ENCODE measurements at regions not wholly inside any gene's neighbourhood (a gene's known extent, or its start where the extent isn't known, plus 50 kb on each side); places are given as distances from the start of the nearest gene placed in this dataset.
A peak's percentile ranks its signal among the peaks of the same experiment; 100 is the strongest.
"Not testable (repeated sequence)": the region's sequence is repeated elsewhere in the genome, so short reads cannot be mapped to it uniquely, and the experiment has no call there.

DNA sequence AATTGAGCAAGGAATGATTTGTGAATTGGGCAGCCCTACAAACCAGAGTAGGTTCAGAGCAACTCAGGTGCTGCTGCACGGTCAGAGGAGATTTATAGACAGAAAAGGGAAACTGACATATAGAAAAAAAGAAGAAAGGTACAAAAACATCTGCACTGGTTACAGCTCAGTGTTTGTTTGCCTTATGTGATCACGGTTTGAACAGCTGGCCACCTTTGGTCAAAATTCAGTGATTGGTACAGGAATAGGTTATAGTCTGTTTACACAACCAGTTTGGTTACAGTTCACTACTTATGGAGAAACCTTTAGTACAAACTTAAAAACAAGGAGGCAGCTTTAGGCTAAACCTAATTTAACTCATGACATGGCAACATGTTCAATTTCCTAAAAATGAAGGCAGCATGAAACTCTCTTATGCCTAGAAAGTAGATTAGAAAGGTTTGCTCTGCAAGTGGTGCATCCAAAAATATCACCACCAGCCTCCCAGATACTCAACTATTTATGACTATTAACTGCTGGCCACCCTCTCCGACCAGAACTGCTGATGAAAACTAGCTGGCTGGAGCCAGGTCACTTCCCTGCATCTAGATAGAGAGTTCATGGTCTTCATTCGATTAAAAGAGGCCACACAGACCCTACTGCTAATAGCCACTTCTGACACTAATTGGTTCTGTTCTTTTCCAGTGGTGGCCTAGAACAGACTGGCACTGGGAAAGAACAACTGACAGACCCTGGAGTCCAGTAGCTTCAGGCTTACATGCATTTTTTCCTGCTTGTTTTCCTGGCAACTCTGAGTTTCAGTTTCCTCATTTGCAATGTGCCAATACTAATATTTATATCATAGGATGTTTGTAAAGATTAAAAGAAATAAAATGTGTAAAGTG, 548.0 kb downstream of the CCSER2 start:
- no peak for DNase-seq

DNA sequence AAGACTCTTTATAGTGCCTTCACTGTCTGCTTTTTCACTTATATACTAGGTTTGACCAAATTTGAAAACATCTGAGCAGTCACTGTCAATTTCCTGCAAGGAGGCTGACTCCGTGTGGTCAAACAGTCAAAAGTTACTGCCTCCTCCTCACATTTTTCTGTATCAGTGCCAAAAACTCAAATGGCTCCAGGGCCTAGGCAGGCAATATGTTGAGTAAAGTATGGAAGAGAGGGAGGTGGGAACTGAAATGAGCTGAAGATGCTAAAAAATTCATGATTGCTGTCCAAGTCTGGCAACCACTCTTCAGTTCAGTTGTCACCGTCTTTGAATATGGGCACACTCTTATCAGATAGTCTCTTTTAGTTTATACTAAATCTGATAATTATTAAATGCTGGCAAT, 551.6 kb downstream of the CCSER2 start:
- DNase-seq, result no peak

DNA sequence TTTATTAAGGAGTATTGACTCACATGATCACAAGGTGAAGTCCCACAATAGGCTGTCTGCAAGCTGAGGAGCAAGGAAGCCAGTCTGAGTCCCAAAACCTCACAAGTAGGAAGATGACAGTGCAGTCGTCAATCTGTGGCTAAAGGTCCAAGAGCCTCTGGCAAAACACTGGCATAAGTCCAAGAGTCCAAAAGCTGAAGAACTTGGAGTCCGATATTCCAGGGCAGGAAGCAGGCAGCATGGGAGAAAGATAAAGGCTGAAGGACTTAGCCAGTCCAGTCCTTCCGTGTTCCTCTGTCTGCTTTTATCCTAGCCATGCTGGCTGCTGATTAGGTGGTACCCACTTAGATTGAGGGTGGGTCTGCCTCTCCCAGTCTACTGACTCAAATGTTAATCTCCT, 553.3 kb downstream of the CCSER2 start:
- DNase-seq, result not testable (repeated sequence)

DNA sequence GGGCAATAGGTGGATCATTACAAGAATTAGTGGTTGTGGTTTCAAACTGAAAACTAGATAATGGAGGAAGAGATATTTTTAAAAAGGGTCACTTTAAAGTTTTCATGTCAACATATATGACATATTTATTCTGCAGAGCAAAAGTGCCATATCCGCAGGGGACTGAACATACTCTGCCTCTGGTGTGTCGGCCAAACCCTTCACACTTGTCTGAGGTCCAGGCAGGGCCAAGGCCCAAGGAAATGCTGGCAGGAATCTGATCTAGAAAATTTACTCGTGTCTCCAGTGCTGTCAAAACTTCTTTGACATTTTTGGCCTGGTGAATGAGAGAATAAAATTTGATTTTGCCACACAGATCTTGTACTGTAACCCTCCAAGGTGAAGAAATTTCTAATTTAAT, 562.3 kb downstream of the CCSER2 start:
- no peak for DNase-seq

DNA sequence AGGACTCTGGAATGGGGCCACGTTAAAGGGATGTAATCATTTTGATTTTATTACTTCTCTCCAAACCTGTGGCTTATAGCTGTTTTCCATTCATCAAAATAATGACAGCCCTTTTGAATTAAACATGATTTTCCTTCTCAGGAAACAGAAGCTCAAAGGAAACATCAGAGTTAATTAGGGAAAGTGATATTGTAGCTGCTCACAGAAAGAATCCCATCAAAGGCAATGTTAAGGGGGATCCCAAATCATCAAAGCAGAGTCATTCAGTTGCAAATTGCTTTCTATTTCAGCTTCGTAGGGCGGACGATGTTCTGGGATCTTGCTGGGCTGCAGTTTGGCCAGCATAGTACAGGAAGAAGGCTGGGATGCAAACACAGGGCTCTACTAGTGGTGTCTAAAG, 563.2 kb downstream of the CCSER2 start:
- no peak for DNase-seq

DNA sequence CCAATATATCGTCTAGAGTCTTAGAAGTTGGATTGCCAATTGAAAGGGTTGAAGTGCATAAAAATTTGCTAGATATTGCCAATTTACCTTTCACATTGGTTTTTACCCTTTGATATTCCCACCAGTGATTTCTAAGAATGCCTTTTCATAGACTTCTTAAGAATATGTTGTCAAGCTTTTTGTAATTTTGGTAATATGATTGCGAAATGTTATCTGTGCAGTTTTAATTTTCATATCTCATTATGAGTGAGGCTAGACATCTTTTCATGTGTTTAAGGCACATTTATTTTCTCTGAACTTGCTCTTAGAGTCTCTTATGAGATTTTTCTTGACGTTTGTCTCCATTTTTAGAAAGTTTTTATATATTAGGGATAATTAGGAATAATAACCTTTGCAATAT, 567.2 kb downstream of the CCSER2 start:
- DNase-seq, result no peak

DNA sequence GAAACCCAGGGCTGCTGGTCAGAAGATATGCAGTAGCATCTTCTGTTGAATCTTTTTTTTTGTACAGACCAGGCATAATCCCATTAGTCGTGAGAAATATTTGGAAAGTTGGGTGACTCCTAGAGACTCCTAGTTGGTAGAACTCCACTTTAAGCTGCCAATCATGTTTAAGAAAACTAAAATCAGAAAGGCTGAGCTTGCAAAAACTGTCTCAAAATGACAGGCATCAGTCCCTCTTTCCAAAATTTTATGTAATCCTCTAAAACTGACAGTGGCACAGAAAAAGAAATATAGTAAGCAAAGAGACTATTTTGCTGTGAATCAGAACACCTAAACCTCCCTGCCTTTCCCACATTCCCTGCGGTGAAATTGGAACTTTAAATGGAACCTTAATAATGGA, 568.5 kb downstream of the CCSER2 start:
- no peak for DNase-seq

DNA sequence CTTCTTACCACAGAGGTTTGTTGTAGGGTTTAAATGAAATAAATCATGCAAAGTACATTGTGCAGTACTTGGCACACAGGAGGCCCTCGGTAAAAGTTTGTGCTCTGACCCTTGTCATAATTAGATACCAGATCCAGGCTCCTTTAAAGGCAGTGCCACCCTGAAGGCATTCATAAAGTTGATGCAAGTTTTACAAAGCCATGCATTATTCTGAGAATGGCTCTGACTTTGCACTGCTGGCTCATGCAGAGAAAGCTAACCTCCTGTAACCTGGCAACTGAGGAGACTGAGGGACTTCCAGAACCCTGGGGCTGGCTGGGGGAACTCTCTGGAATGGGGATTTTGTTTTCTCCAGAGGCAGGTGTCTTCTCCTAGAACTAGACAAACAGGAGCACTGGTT, 570.9 kb downstream of the CCSER2 start:
- DNase-seq, result no peak

DNA sequence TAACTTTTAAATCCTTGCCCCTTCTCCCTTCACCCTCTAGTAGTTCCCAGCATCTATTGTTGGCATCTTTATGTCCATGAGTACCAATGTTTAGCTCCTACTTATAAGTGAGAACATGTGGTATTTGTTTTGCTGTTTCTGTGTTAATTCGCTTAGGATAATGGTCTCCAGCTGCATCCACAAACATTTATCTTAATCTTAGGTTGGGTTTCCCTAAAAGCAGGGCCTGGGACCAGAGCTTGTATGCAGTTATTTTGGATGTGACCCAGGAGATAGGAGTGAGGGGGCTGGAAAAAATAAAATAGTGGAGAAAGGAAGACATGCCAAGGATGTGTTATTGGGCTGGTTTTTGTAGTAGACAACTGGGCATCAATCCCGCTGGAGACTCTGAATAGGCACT, 571.8 kb downstream of the CCSER2 start:
- DNase-seq, result no peak

DNA sequence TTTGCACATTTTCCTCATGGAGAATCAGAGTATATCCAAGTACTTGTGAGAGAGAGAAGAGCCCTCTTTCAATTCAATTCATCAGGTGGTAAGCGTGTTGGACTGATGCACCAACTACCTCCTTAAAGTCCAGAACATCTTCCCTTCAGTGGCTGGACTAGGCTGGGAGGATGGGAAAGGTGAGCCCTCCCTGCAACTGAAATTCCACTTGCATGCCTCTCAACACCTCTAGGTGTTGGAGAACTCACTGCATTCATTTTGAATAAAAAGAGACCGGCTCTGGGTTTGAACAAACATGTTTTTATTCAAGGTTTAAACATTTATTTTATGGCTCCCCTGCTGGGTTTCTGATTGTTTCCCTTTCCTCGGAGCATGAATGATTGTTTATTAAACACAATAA, 573.5 kb downstream of the CCSER2 start:
- DNase-seq, result no peak

DNA sequence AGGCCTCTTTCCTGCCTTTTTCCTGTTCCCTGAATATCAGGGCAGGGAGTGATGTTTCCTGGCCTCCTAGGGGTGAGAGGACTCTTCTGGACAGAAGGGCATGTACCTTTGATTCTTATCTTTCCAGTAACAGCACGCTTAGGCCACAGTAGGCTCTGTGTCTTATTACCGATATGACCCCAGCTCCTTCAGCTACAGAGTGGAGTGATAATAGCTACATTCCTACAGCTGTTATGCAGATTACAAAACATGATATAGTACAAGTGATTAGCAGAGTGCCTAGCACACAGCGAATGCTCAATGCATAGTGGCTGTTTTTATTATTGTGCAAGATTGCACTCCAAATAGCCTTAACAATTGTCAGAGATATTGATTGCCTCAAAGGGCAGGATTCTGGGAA, 574.2 kb downstream of the CCSER2 start:
- no peak for DNase-seq

DNA sequence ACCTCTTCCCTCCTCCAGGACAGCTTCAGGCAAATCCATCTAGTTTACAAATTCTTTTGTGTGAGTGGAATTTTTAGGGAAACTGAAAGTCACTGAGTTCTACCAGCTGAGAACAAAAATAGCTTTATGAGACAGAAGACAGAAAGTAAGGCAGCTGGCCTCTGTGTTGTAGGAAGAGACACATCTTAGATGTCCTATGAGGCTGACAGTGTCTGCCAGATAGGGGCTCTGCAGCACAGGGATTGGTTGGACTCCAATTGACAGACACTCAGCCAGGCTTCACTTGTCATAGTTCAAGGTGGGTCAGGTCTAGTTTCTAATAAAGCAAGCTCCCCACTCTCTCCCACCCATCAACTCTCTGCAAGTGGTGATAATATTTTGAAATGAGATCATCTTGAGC, 574.9 kb downstream of the CCSER2 start:
- DNase-seq, result no peak

DNA sequence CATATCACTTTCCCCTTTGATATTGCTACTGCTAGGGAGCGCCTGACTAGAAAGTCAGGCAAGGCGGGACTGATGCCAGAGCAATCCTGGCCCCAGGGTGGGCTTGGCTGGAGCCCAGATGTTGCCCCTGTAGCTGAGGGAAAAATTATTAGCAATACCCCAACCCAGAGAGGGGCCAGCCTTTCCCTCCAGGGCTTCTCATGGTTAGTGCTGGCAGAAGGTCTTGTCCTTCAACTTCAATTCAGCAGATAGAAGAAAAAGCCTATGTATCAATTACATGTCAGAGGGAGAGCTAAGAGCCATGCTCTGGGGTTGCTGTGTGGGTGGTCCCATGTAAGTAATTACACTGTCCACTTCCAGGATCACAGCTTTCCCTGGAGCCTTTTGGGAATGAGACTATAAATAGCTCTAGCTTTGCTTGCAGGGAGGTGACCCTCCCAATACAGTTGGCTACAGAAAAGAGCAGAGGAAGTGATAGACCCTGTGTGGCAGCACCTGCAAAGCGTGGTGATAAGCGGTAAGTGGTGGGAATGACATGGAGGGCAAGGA, 579.1 kb downstream of the CCSER2 start:
- DNase-seq, result no peak

DNA sequence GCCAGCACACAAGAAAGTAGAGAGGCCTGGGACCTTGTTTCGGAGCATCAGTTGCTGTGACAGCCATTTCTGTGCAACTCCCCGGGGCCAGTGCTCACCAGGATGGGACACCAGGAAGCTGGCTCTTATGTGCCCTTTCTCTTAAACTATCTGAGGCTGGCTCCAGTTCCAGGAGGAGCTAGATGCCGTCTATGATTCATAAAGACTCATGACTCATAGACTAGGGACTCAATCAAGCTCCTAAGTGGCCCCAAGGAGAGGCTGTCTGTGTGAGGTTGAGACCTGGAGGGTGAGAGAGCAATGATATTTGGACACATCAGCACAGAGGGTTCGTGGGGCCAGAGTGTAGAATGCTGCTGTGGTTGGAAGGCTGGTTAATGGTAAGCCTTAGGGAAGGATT, 580.1 kb downstream of the CCSER2 start:
- no peak for DNase-seq

DNA sequence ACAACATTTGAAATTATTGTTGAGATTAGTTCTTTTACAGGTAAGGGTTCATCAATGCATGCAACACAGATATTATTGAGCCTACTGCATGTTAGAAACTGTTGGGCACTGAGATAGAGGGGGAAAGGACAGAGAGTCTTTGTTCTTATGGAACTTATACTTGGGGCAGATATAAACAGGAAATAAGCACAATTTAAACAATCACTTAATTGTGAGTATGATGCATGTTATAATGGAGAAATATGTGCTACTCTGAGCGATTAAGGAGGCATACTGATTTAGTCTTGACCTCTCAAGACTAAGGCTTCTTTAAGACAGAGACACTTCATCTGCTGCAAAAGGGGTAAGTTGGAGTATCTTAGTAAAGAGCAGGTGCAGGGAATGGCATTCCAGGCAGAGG, 593.3 kb downstream of the CCSER2 start:
- no peak for DNase-seq

DNA sequence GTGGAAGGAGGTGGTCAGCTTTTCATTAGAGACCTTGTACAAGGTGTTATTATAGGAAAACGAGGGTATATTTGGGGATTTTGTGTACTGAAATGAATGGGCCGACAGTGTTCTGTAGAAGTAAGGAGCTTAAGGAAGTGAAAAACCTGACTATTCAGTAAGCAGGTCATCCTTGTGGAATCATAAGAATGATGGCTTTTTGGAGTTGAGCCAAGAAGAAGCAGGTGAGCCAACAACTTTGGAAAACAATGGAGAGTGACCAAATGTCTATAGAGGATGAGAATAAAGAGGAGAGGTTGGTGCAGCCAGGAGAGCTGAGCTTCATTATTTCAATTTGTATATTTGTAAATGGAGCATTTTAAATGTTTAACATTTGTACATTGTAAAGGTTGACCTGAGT, 595.7 kb downstream of the CCSER2 start:
- DNase-seq, result no peak

DNA sequence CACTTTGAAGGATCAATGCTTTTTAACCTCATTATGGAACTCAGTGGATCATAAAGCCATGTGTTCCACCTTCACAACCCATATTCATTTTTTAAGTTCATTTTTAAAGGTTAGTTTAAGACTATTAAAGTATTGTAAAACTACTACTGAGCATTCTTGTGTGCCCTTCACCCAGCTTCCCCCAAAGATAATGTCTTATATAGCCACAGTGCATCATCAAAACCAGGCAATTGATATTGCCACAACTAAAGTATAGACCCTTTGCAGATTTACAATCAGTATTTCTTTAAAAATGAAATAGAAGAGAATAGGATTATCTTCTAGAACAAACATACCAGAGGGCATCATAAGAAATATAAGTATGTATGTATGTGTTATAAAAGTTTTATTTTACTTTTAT, 597.1 kb downstream of the CCSER2 start:
- DNase-seq, result no peak

DNA sequence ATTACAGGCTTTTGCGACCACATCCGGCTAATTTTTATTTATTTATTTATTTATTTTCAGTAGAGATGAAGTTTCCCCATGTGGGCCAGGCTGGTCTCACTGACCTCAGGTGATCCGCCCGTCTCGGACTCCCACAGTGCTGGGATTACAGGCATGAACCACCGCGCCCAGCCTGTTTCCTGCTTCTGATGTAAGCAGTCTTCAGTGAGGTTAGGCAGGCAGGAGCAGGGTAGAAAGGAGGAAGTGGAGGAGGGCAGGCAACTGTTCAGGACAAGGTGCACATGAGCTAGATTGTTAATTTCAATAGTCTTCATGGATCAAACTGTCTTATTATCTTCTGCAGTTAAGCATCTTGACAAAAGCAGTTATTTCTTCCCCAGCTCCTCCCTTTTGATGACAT, 605.0 kb downstream of the CCSER2 start:
- DNase-seq, result no peak

DNA sequence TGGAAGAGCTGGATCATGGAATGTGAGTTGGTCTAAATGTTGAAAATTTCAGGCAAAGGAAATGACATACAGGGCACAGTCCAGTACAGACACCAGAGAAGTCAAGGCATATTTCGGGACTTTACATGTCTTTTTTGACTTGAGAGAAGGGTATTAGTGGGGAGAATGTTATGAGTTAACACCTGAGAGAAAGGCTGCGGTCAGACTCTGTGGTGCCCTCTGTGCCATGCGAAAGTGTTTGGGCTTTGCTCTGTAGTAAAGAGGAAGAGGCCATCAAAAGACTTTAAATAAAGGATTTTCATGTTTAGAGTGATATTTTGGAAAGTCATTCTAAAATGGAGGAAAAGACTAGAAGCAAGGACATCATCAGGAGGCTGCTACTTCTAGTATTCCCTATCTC, 607.4 kb downstream of the CCSER2 start:
- DNase-seq, result no peak

DNA sequence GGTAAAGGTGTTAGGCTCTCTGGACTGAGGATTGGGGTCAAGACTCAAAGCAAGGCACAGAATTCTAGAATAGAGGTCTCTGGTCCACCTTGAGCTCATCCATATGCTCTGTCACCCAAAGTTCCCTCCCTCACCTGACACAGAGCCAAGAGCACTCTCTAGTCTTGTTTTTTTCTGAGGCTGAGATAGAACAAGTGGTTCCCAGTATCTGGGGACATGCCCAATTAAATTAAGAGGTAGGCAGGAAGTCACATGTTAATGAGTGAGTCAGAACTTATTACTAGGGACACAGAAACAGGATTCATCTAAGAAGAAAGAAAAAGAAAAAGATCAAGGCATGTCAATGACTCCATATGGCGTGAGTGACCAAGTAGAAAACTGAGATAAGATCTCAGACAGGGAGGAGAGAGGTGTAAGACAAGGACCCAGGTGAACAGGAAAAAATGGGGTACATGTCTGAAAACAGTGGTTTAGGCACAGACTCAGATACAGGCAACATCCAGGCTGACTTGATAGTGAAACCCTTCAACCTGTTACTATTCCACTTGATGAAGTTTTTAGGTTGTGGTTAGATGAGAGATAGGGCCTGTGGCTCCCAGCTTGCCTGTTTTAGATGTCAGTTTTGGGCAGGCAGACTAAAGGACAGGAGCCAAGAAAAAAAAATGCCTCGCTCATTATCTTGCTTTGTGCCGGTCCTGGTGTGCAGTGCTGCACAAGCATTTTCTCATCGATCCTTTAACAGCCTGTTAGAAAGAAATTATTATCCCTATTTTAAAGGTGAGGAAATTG, 609.9 kb downstream of the CCSER2 start:
- DNase-seq, result no peak

DNA sequence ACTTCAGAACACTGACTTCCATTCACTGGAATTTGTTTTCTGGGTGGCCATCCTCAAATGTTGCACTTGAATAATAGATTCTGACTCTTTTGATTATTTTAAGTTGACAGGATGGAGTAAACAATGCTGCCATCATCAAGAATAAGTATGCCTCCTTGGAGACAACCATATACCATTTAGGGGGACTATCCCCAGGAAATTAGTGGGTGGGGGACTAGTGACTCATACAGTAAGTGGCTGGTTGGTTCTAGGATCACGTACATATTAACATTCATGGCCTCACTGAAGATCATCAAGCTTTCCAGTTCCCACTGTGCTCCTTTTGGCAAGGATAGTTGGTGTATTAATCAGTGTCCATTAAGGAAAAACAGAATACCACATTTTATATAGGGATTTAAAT, 615.2 kb downstream of the CCSER2 start:
- DNase-seq, result no peak

DNA sequence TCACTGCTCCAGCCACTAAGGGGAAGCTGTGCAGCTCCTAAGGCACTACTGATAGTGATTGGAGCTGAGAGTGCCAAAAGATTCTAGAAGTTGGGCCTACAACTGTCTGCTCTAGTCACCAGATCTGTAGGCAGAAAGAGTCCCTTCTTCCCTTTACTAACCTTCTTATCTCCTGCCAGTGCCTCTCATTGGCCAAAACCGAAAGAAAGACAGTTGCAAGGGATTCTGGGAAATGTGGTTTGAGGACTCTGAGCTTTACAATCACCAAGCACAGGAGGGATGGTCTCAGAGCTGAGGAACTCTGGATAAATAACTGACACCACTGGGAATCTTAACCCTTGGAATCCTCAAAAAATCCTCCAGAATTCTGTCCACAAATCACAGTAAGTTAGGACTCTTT, 615.8 kb downstream of the CCSER2 start:
- DNase-seq, result no peak

DNA sequence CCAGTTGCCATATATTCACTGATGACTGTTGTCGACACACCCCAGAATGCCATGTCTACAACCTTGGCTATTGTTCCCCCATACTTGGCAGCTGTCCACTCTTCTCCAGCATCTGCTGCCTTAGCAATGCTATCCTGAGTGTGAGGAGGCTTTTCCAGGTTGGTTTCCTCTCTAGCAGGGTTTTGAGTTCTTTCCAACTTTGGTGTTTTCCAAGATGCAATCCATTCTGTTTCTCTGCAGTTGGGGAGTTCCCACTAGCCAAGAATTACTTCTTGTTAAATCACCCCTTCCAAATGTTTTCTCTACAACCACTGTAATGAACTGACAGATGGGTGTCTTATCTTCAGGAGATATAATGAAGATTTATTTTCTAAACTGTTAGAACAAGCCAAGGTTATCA, 617.4 kb downstream of the CCSER2 start:
- no peak for DNase-seq

DNA sequence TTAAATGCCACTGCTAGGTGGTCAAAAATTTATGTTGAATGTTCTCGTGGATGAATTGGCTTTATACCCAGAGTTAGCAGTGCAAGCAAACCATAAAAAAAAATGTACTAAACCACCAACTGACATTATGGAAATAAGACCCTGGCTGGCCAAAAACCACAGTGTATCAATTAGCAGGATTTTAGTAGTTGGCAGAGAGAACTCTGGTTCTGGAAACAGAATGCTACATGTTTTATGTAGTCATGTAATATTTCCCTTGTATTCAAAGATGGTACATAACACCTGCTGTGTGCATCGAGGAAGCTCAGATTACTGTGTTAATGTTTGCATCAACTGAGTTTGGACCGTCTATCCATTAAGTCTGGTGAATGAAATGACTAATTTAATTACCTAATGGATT, 618.5 kb downstream of the CCSER2 start:
- DNase-seq, result peak; percentile 1
